Suppressor macrophage treated with lipopolysaccharide for 4 hours (primary cell): ENCODE measurements at regions not wholly inside any gene's neighbourhood (a gene's known extent, or its start where the extent isn't known, plus 50 kb on each side); places are given as distances from the start of the nearest gene placed in this dataset.
A peak's percentile ranks its signal among the peaks of the same experiment; 100 is the strongest.

Experiments used
- DNase-seq: peaks from one replicate; pipeline ENCODE4 v3.0.0-alpha.2; 2020

DNA sequence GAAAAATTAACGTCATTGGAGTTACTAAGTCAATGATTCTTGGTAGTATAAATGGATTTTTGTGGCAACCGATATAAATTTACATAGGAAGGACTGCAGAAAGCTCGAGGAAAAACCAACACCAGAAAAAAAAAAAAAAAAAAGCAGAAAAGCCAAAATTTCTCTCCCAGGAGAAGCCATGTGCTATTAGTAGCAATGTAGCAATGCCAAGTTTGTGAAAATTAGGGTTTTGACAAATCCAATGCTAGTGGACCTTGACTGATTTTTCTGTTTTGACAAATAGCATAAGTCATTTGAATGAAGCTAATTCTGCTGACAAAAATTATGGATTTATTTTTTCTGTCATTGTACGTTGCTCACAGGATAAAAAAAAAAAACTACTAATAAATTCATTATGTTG lies 1561.9 kb downstream of the MRPL39 start:
- no peak for DNase-seq

DNA sequence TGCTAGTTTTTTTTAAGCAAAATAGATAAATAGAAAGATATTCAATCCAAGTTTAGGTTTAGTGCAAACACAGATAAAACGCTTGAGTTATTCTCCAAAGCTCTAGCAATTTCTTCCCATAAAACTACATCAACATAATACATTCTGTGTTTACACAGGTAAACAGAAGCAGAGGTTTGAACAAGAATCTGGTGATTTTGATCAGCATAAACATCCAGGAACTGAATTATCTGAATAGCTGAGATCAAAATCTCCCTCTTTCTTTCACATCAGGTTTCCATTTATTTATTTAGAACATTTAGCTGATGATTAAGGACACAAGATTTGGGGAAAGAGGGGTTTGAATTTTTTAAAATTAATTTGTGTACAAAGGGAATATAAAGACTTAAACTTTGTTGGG lies 1564.6 kb downstream of the MRPL39 start:
- no peak for DNase-seq

DNA sequence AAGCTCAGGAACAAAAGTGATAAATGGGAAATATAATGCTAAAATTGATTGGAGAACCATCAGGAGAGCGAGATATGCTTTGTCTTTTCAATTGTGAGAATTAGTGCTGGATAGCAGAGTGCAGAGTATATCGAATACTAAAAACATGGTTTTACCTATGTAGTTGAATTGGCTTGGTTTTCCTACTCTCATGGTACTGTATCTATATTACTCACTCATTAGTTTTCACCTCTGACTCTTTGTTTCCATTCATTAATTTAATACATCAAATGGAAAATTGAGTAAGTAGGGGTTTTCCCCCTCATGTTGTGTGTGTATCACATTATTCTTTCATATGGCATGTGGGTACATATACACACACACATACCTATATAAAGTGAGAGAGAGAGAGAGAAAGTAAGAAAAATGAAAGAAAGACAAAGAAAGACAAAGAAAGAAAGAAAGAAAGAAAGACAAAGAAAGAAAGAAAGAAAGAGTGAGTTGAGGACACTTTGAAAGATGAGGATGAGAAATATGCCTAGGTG lies 1574.5 kb downstream of the MRPL39 start:
- DNase-seq: no peak

DNA sequence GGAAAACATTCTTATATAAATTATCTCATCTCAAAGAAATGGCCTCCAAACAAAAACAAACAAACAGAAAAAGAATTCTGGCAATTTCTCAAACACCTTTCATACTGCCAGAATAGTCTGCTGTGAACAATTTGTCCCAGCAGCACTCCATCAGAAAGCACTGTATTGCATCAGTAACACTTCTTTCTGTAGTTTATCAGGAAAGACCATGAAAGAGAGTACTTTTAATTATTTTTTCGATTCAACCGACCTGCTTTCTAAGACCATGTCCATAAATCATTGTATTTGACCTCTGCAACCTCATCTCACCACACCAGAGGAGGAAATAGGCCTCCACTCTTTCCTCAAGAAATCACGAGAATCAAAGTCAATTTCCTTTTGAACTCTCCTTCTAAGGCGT lies 1579.9 kb downstream of the MRPL39 start:
- DNase-seq: no peak

DNA sequence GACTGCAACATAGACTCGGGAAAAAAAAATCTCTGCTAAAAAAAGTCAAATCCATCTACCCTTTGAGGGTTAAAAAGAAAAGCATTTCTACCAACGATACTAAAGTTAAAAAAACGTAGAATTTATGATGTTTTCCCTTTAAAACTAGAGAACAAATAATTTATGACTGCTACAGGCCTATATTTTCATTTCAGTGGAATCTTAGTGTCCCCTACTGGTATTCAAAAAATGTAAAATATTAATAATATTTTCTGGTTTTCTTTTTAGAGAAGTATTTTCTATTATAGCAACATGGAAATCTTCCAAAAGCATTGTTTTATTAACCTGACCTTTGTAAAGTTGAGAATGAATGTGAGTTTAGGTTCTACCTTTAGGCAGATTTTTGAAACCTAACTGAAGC lies 1582.2 kb downstream of the MRPL39 start:
- no peak for DNase-seq

DNA sequence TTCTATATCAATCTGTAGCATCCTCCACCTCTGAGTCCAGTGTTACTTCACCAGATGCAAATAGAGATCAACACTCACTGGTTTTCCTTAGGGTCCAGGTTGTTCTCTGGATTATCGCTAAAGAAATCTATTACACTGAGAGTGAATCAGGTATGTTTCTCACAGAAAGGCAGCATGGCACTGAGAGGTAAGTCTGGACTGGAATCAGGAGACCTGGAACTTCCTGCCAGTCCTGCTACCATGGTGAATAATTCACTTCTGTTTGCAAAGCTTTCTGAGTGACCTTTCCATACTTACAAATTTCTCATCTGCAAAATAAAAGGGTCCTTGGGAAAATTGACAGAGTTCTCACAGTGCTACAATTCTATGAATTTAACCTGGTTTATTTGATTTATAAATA lies 1583.3 kb downstream of the MRPL39 start:
- no peak for DNase-seq

DNA sequence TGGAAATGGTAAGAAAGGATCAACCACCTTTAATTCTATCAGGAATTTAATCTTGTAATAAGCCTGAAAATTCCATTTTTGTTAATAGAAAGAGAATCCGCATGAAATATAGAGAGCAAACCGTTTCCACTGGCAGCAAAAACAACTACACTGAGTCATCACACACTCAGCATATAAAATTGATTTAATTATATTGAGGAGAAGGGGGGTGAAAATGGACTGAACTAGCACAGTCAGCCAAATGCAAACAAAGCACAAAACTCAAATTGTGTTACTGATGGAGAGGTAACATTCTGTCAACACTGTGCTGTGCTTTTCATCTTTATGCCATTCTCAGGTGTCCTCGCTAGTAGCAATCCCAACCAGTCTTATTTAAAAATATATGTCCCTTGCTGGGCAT lies 1583.9 kb downstream of the MRPL39 start:
- DNase-seq: no peak

DNA sequence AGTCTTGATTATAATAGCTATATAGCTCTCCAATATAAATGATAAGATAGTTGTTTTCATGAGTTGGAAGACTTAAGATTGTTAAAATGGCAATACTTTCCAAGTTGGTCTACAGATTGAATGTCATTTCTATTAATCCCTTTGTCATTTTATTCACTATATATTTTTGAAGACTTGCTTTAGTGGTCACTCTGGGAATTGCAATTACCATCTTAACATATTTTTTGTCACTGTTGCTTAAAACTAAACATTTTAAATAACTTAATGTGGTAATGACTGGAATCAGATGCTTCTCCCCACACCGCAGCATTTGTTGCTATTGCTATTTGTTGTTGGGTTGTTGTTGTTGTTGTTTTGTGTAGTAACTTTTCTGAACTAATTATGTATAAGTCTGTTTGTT lies 1592.9 kb downstream of the MRPL39 start:
- no peak for DNase-seq

DNA sequence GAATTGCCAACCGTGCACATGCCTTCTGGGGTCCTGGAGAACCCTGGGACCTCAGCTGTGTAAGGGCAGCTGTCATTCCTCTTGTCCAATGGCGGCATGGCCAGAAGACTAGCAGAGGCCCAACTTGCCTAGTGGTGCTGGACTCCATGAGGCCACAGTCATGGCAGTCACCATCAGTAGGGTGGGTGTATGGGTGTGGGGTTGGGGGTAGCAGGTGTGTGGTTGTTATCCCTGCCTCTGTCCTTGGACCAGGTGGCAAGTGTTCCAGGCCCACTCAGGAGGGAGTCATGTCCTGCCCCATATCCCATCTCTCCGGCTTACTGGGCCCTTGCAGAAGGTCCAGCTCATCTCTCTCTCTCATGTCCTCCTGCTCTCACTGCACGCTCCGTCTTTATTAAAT lies 1596.2 kb downstream of the MRPL39 start:
- no peak for DNase-seq

DNA sequence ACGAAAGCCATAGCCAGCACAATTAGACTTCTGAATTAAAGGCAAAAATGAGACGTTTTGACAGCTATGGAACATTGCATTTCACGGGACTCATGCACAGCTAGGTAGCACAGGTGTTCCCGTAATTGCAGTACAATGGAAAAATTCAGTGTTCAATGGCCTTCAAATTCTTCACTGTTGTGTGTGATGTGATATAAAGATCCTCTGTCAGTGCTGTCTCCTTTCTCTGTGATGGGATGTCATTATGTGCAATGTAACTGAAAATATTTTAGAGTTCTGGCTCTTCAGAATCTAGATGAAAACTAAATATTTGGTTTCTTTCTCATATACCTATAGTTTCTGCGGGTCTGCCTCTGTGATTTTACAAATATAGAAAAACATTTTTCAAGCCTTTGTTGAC lies 1599.7 kb downstream of the MRPL39 start:
- DNase-seq: no peak

DNA sequence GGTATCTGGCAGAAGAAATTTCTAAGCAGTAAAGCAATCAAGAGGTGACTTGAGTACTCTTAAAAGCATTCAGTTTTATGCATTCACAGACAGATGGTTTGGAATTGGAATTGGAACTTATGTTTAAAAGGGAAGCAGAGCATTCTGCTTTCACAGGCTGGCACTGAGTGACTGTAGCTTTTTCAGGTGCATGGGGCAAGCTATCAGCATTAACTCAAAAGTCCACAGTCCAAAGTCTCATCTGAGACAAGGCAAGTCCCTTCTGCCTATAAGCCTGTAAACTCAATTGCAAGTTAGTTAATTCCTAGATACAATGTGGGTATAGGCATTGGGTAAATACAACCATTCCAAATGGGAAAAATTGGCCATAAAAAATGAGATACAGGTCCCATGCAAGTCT lies 1620.3 kb downstream of the MRPL39 start:
- no peak for DNase-seq

DNA sequence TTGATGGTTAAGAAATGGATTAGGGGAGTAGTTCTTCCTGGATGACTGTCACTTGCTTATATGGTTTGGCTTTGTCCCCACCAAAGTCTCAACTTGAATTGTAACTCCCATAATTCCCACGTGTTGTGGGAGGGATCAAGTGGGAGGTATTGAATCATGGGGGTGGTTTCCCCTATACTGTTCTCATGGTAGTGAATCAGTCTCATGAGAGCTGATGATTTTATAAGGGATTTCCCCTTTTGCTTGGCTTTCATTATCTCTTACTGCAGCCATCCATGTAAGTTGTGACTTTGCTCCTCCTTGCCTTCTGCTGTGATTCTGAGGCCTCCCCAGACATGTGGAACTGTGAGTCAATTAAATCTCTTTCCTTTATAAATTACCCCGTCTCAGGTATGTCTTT lies 1621.1 kb downstream of the MRPL39 start:
- DNase-seq: peak; percentile 28

DNA sequence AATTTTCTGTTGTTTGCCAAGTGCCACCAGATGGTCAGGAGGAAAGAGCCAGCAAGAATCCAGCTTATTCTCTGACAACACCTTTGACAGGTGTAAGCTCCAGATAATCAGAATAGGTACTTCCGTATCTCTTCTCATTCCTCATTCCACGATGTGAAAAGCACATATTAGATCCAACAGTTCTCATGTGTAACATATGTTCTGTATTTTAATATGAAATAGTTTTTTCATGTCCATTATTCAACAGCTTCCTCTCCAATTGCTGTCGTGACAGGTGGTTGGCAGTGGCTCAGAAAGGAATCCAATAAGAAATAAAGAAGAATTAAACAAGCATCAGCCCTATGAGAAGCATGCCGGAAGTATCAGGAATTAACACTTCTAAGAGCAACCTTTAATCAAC lies 1624.7 kb downstream of the MRPL39 start:
- no peak for DNase-seq

DNA sequence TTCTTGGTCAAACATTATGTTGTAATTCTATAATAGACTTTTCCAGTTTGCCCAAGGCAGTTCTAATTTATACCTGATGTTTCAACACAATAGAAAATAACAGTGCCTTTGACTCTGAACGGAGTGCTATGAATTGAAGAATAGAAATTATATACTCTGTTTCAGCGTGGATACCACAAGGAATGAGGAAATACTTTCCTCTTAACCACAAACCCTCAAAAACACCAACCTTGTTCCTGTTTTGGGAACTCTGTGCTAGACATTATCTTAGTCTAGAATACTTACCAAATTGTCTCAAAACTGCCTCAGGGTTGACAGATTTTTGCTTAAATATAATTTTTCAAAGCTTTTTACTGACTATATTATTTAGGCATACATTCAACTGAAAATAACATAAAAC lies 1629.3 kb downstream of the MRPL39 start:
- DNase-seq: peak; percentile 65

DNA sequence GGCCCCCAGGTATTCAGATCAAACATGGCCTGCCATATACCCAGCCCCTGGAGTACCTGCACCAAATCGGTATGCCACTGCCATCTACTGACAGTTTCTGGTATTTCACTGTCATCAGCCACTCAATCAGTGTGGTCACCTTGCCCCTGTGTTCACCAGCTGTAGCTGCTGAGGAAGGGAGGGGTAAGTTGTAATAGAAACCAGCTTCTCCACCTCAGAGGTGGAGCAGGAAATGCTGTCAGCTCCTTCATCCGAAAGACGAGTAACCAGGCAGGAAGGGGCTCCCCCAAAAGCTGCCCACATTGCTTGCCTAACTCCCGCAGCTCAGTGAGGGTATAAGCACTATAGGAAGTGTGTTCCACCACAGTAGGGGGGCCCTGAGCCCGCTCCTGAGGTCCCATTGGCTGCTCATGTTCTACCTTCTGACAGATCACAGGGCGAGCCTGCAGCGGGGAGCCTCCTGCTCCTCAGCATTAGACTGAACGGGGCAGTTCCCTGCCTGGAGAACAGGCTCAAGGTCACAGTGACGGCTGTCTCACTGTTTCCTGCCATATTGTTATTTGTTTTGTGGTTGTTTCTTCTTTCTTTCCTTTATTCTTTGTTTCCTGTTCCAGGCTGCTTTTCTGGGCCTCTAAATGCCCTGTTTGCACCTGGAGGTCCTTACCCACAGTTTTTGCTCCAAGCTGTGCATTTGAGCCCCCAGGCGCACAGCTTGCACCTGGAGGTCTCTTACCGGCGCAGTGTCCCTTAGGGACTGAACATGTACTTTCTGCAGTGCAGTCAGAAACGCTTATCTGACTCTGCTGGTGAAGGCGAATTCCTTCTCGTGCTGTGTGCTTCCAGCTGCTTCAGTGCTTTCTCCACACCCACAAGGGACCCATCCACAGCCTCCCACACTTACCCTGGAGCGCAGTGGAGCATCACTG lies 1638.3 kb downstream of the MRPL39 start:
- peak; percentile 59 for DNase-seq

DNA sequence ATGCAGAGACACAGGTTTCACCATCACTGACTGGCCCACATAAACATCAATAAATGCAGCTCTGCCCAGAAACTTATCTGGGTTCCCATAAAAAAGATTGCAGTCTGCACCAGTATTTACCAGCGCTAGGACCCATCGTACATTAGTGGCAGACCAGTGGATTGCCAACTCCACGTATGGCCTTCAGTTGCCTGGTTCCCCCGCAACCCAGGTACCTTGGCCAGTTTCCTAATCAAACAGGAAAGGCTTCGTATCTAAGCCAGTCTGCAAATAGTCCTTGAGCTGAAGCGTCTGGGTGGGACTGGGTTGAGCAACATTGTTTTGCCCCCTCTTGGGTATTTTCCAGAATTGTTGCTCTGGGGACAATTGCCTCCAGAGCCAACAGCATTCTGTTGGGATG lies 1639.3 kb downstream of the MRPL39 start:
- no peak for DNase-seq

DNA sequence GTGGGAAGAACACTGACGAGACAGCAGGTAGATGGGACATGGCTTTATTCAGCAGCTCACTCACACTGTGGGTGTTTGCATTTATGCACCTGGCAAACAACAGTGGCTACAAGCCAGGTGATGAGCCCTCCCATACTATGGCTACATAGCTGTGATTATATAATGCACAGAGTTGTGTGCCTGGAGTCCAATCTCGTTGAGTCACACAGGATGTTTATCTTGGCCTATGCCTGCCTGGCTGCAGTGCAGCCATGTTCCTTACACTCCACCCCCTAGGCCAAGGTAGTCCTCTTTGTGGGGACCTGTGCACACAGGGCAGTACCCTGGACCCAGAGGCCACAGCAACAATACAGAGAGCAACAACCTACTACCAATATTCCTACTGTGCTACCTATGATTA lies 1643.8 kb downstream of the MRPL39 start:
- DNase-seq: no peak

DNA sequence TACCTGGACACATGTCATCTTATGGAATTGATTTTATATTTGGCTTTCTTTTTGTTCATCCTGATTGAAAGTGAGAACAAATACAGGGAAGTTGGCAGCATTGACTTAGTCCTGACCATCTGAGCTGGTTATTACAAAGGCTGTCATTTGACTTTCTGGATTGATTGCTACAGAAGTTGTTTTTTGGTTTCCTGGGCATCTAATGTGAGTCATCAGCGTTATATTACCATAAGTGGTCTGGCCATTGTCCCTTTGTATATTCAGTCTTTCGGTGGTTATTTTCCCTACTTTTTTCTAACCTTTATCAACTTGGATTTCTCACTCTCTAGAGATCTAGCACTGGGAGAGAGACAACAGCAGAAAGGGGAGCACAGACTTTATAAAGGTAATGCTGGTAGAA lies 1646.5 kb downstream of the MRPL39 start:
- peak; percentile 12 for DNase-seq

DNA sequence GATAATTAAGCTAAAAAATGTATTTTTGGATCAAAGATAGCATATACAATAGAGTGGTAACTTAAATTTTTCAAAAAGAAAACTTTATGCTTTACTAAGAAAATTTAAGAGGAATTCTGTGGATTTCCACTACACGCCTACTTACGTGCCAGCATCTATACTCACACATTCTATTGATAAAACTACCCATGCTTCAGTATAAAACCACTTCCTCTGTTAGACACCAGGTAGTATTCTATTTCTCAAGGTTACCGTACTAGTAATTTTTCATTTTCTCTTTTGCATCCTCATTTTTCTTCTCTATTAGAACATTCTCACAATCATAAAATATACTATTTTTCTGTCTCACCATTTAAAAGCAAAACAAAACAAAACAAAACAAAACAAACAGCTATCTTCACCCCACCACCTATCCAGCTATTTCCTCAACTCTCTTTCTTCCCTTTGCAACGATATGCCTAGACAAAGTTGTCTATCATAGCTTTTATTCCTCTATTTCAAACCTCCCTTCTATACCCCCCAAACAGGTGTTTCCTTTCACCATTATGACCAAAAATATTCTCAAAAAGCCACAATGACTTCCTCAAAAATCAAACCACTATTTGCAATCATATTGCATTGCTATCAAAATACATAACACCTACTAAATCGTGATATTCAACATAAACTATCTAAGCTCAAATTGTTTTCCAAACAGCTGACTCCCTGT lies 1652.0 kb downstream of the MRPL39 start:
- no peak for DNase-seq

DNA sequence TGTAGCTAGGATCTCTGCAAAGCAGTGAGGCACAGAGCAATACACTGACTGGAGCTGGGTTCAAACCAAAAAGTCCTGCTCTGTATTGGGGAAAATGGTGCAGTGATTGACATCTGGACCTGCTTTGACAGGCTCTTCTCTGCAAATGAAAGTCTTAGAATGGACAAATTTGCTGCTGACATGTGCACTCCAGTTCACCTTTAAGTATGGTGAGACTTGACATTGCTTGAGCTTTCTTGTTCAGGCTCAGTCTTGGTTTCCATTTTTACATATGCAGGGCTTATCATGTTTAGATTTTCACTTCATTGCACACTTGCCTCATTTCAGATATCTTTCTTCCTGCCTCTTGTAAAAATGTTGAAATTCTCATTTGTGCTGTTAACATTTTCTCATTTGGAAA lies 1655.0 kb downstream of the MRPL39 start:
- no peak for DNase-seq

DNA sequence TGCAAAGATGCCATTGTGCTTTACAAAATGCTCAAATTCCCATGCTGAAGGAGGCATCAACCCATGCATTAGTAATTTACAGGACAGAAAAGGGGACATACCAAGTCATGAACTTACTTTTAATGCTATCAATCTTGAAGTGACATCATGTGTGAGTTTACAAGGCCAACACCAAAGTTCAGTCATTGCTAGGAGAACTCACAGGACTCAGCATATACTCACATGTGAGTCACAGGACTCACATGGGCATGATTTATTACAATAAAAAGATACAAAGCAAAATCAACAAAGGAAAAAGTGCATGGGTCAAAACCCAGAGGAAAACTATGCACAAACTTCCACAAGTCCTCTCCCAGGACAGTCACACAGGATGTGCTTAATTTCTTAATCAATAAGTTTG lies 1656.0 kb downstream of the MRPL39 start:
- peak; percentile 3 for DNase-seq

DNA sequence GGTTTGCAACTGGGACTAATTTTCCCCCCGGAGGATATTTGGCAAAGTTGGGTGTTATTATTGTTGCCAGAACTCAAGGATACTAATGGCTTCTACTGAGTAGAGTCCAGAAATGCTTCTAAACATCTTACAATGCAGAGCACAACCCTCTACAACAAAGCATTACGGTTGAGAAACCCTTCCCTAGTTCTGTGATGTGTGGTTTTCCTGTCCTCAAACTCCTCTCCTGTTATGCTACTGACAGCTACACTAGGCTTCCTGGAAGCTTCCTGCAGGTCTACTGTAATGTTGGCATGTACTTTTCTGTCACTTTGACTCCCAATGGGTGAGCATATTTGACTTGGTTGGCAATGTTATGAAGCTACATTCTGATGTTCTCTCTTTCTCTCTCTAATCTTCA lies 1656.9 kb downstream of the MRPL39 start:
- DNase-seq: no peak

DNA sequence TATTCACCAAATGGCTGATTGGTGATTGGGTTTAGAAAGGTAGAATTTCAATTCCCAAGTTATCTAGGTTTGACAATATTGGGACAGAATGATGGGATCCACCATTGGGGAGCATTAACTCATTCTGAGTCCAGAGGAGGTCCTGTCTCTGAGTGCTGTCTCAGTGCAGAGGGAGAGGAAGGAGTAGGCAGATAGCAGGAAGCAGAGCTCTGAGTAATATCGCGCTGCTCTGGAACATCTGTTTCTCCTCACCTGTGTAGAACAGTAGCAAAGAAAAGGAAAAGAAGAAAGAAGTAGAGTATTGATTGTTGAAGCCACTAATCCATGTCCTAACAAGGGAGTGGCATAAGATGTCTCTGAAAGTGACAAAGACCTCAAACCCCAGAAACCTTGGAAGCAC lies 1657.8 kb downstream of the MRPL39 start:
- DNase-seq: no peak

DNA sequence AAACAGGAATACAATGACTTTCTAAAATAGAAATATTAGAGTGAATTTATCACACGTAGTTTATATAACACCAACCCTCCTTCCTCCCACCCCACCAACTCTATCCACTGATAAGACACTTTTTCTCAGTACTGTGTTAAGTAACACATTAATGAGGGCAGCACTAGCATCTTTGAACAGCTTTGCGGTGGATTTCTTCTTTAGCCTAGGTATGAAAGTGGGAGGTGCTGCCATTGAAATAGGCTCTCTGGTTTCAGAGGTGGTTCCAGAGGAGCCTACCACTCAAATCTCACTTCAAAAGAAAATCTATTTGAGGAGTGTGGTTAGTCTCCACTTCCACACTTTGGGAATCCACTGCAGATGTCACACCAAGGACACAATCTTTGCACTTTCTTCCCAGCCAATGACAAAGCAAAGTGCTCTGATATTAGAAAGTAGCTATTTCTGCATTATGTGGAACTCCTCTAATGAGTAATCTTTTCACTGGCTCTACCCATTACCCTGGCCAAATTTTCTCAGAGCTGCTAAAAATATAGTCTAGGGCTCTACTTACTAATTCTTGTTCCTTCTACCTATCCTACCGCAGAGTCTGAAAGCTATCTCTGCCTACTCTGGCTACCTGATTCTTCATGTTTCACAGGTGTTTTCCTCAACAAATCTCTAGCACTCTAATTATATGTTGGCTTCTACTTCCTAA lies 1667.8 kb downstream of the MRPL39 start:
- DNase-seq: no peak
